ENCODE measurements at regions not wholly inside any gene's neighbourhood (a gene's known extent, or its start where the extent isn't known, plus 50 kb on each side); places are given as distances from the start of the nearest gene placed in this dataset.

- no peak for TF ChIP-seq CTCF (IDR thresholded peaks at IDR 0.05 in 4 of 5, conservative IDR thresholded peaks at IDR 0.05 in 1 of 5)
- no peak for TF ChIP-seq POLR2A (IDR thresholded peaks at IDR 0.05)
Observed at GRCh38 chr4:34953145-34953799, 1291.0 kb downstream of the ARAP2 start.
